ENCODE measurements at regions not wholly inside any gene's neighbourhood (a gene's known extent, or its start where the extent isn't known, plus 50 kb on each side); places are given as distances from the start of the nearest gene placed in this dataset.

- no peak for DNase-seq
- H3K9me3 ChIP-seq, result no peaks in the 10 kb centered on the region
- no peak overlapping the region for H3K27ac ChIP-seq
- intact Hi-C loops (cut with DNase I), result no loop called here
- H3K27me3 ChIP-seq, result no peaks in the 10 kb centered on the region
- no peak overlapping the region for H3K4me3 ChIP-seq
- H3K4me1 ChIP-seq, result peaks cover 0 to 25% (median 0%) of the 10 kb centered on the region in 3 donors
- H3K36me3 ChIP-seq, result no peaks in the 10 kb centered on the region
- no peak for TF ChIP-seq POLR2A (IDR thresholded peaks at IDR 0.05)
- no peak for TF ChIP-seq CTCF (IDR thresholded peaks at IDR 0.05)
- 54 to 58% methylated on average over 1 to 2 of the region's 2 CpGs for WGBS, 2 donors
Measured at GRCh38 chr11:15888556-15889345, 467.6 kb downstream of the SOX6 start.

- TF ChIP-seq CTCF (IDR thresholded peaks at IDR 0.05) (no peak), POLR2A (IDR thresholded peaks at IDR 0.05) (no peak)
- DNase-seq, result no peak
- no peaks in the 10 kb centered on the region for H3K36me3 ChIP-seq
- 65 to 75% methylated on average over 2 of the region's 2 CpGs for WGBS, 2 donors
- H3K4me1 ChIP-seq, result peaks cover 0 to 17% (median 0%) of the 10 kb centered on the region in 3 donors
- no peaks in the 10 kb centered on the region for H3K9me3 ChIP-seq
- intact Hi-C loops (cut with DNase I), result no loop called here
- H3K27ac ChIP-seq, result no peak overlapping the region
- H3K27me3 ChIP-seq, result no peaks in the 10 kb centered on the region
- no peak overlapping the region for H3K4me3 ChIP-seq
Measured at GRCh38 chr11:15889363-15890030, 466.8 kb downstream of the SOX6 start.

- WGBS, 2 donors, result 67 to 69% methylated on average over 9 of the region's 9 CpGs
- H3K9me3 ChIP-seq, result no peaks in the 10 kb centered on the region
Measured at GRCh38 chr11:15890031-15890713, 466.2 kb downstream of the SOX6 start.

GRCh38 chr11:15893080-15893492 lies 463.3 kb downstream of the SOX6 start:
- no peak overlapping the region for H3K27ac ChIP-seq
- no peaks in the 10 kb centered on the region for H3K9me3 ChIP-seq
- WGBS, 2 donors, result 38 to 43% methylated on average over 3 of the region's 3 CpGs
- intact Hi-C loops (cut with DNase I), result no loop called here
- H3K27me3 ChIP-seq, result peaks cover 0 to 3% (median 0%) of the 10 kb centered on the region in 4 donors
- H3K4me3 ChIP-seq, result no peak overlapping the region
- H3K36me3 ChIP-seq, result no peaks in the 10 kb centered on the region
- peaks cover 0 to 12% (median 0%) of the 10 kb centered on the region in 3 donors for H3K4me1 ChIP-seq
- TF ChIP-seq CTCF (IDR thresholded peaks at IDR 0.05), result no peak
- TF ChIP-seq POLR2A (IDR thresholded peaks at IDR 0.05), result no peak
- DNase-seq, result no peak

More at GRCh38 chr11:15890031-15890713, 466.2 kb downstream of the SOX6 start:
- DNase-seq, result no peak
- TF ChIP-seq POLR2A (IDR thresholded peaks at IDR 0.05) (no peak), CTCF (IDR thresholded peaks at IDR 0.05) (no peak)
- intact Hi-C loops (cut with DNase I), result no loop called here
- H3K27ac ChIP-seq, result no peak overlapping the region
- no peak overlapping the region for H3K4me3 ChIP-seq
- H3K27me3 ChIP-seq, result no peaks in the 10 kb centered on the region
- no peaks in the 10 kb centered on the region for H3K36me3 ChIP-seq
- peaks cover 0 to 12% (median 0%) of the 10 kb centered on the region in 3 donors for H3K4me1 ChIP-seq

- Histone ChIP-seq H3K27me3 (peaks cover 0 to 7% (median 0%) of the 10 kb centered on the region in 4 donors), H3K4me1 (peaks cover 0 to 6% (median 0%) of the 10 kb centered on the region in 3 donors), H3K4me3 (no peak overlapping the region), H3K27ac (no peak overlapping the region), H3K36me3 (no peaks in the 10 kb centered on the region), H3K9me3 (no peaks in the 10 kb centered on the region)
- intact Hi-C loops (cut with DNase I), result no loop called here
- no peak for DNase-seq
- TF ChIP-seq CTCF (IDR thresholded peaks at IDR 0.05) (no peak), POLR2A (IDR thresholded peaks at IDR 0.05) (no peak)
- WGBS, 2 donors, result 93 to 95% methylated on average over 2 to 10 of the region's 12 CpGs
Measured at GRCh38 chr11:15896026-15896425, 460.3 kb downstream of the SOX6 start.
